Hematopoietic multipotent progenitor cell treated with erythropoietin and hydrocortisone succinate and interleukin-3 and kit ligand, for 17 days (in vitro differentiated cells): ENCODE measurements at regions not wholly inside any gene's neighbourhood (a gene's known extent, or its start where the extent isn't known, plus 50 kb on each side); places are given as distances from the start of the nearest gene placed in this dataset.
"Not testable (repeated sequence)": the region's sequence is repeated elsewhere in the genome, so short reads cannot be mapped to it uniquely, and the experiment has no call there.

Source experiments
- DNase-seq: peaks from one replicate; pipeline ENCODE4 v3.0.0-alpha.2; 2015; ENCODE audit warnings: low spot score

GRCh38 chr5:62773460-62773859 is 194.8 kb downstream of the LRRC70 start:
- no peak for DNase-seq

- DNase-seq = no peak
Observed at GRCh38 chr5:62771341-62771740, 192.7 kb downstream of the LRRC70 start.

- DNase-seq = no peak
Observed at GRCh38 chr5:62767650-62768049, 189.0 kb downstream of the LRRC70 start.

- no peak for DNase-seq
Observed at GRCh38 chr5:62767077-62767476, 188.5 kb downstream of the LRRC70 start.

- no peak for DNase-seq
Observed at GRCh38 chr5:62762503-62762902, 183.9 kb downstream of the LRRC70 start.

GRCh38 chr5:62757686-62758085 is 179.1 kb downstream of the LRRC70 start:
- not testable (repeated sequence) for DNase-seq

- not testable (repeated sequence) for DNase-seq
Observed at GRCh38 chr5:62752998-62753367, 174.4 kb downstream of the LRRC70 start.

GRCh38 chr5:62752056-62752997 is 173.7 kb downstream of the LRRC70 start:
- not testable (repeated sequence) for DNase-seq

GRCh38 chr5:62742207-62742606 is 163.6 kb downstream of the LRRC70 start:
- DNase-seq = no peak

GRCh38 chr5:62741761-62742160 is 163.1 kb downstream of the LRRC70 start:
- DNase-seq = no peak

- no peak for DNase-seq
Observed at GRCh38 chr5:62737766-62738165, 159.1 kb downstream of the LRRC70 start.

- no peak for DNase-seq
Observed at GRCh38 chr5:62732677-62733121, 154.1 kb downstream of the LRRC70 start.

GRCh38 chr5:62731022-62731421 is 152.4 kb downstream of the LRRC70 start:
- no peak for DNase-seq

GRCh38 chr5:62729675-62730074 is 151.1 kb downstream of the LRRC70 start:
- DNase-seq = no peak

- no peak for DNase-seq
Observed at GRCh38 chr5:62727861-62728260, 149.2 kb downstream of the LRRC70 start.

GRCh38 chr5:62727184-62727583 is 148.6 kb downstream of the LRRC70 start:
- no peak for DNase-seq

- DNase-seq = no peak
Observed at GRCh38 chr5:62722360-62722759, 143.7 kb downstream of the LRRC70 start.

GRCh38 chr5:62720031-62720441 is 141.4 kb downstream of the LRRC70 start:
- DNase-seq = no peak

- no peak for DNase-seq
Observed at GRCh38 chr5:62719061-62719720, 140.6 kb downstream of the LRRC70 start.

GRCh38 chr5:62718324-62718723 is 139.7 kb downstream of the LRRC70 start:
- DNase-seq = no peak

- DNase-seq = no peak
Observed at GRCh38 chr5:62717301-62717933, 138.8 kb downstream of the LRRC70 start.

GRCh38 chr5:62714296-62714695 is 135.7 kb downstream of the LRRC70 start:
- no peak for DNase-seq
